ENCODE measurements at regions not wholly inside any gene's neighbourhood (a gene's known extent, or its start where the extent isn't known, plus 50 kb on each side); places are given as distances from the start of the nearest gene placed in this dataset.

- Histone ChIP-seq H3K27me3 (ENCODE audit: low read depth) (no peaks in the 10 kb centered on the region), H3K4me3 (no peak overlapping the region), H3K4me1 (no peaks in the 10 kb centered on the region), H3K27ac (no peak overlapping the region), H3K36me3 (no peaks in the 10 kb centered on the region), H3K9me3 (no peaks in the 10 kb centered on the region)
- ATAC-seq (no peak), DNase-seq (no peak)
- intact Hi-C loops (cut with DNase I) = no loop called here
- TF ChIP-seq, protein P1, sequence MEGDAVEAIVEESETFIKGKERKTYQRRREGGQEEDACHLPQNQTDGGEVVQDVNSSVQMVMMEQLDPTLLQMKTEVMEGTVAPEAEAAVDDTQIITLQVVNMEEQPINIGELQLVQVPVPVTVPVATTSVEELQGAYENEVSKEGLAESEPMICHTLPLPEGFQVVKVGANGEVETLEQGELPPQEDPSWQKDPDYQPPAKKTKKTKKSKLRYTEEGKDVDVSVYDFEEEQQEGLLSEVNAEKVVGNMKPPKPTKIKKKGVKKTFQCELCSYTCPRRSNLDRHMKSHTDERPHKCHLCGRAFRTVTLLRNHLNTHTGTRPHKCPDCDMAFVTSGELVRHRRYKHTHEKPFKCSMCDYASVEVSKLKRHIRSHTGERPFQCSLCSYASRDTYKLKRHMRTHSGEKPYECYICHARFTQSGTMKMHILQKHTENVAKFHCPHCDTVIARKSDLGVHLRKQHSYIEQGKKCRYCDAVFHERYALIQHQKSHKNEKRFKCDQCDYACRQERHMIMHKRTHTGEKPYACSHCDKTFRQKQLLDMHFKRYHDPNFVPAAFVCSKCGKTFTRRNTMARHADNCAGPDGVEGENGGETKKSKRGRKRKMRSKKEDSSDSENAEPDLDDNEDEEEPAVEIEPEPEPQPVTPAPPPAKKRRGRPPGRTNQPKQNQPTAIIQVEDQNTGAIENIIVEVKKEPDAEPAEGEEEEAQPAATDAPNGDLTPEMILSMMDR (IDR thresholded peaks at IDR 0.05) = no peak
These were observed 895.8 kb downstream of the SLITRK6 start for GRCh38 chr13:84903391-84903790.

DNA sequence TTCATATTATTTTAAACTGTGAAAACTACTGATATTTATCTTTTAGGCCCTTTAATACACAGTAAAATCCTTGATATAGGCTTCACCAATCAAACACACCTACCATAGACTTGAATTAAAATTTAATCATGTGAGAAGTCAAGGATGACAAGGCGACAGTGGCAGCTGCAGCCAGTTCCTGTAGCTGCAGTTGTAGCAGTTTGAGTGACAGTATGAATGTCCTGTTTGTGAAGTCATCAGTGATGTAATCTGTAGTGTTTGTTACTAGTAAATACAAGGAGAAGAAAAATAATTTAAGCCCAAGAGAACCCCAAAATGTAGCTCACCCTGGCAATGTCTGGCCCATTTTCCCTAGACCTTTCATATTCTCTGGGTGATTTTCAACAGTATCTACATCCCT, 897.0 kb downstream of the SLITRK6 start:
- ATAC-seq = no peak
- intact Hi-C loops (cut with DNase I) = no loop called here
- no peak overlapping the region for H3K27ac ChIP-seq
- no peak for DNase-seq
- TF ChIP-seq, protein P1 (IDR thresholded peaks at IDR 0.05) = no peak
- no peaks in the 10 kb centered on the region for H3K36me3 ChIP-seq
- no peaks in the 10 kb centered on the region for H3K27me3 ChIP-seq (ENCODE audit: low read depth)
- H3K9me3 ChIP-seq = no peaks in the 10 kb centered on the region
- H3K4me3 ChIP-seq = no peak overlapping the region
- no peaks in the 10 kb centered on the region for H3K4me1 ChIP-seq

DNA sequence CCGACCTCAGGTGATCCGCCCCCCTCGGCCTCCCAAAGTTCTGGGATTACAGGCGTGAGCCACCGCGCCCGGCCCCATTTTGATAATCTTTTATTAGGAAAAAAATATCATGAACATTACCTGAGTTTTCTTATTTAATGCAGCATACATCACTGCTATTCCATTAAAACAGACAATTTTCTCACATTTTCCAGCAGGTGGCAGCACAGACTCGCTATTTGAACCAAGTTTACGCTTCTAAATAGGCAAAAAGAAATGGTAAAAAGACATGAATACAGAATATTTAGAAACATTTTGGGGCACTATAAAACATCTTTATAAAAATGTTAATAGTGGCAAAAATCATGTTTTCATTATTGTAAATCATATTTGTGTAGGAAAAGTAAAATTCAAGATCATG, 903.1 kb downstream of the SLITRK6 start:
- ATAC-seq = peak in 1 of 2 donors; percentile 52
- Histone ChIP-seq H3K27me3 (ENCODE audit: low read depth) (no peaks in the 10 kb centered on the region), H3K9me3 (no peaks in the 10 kb centered on the region), H3K4me1 (no peaks in the 10 kb centered on the region), H3K36me3 (no peaks in the 10 kb centered on the region), H3K4me3 (no peak overlapping the region), H3K27ac (no peak overlapping the region)
- intact Hi-C loops (cut with DNase I) = loop anchor here (5.0 kb wide), 1 partner anchor 911 kb away; no protein-coding TSS in a partner anchor
- DNase-seq = no peak
- TF ChIP-seq, protein P1 (IDR thresholded peaks at IDR 0.05) = peak; percentile 52

GRCh38 chr13:84894749-84895148, 904.5 kb downstream of the SLITRK6 start:
- Histone ChIP-seq H3K9me3 (no peaks in the 10 kb centered on the region), H3K27me3 (ENCODE audit: low read depth) (no peaks in the 10 kb centered on the region), H3K36me3 (no peaks in the 10 kb centered on the region), H3K4me1 (no peaks in the 10 kb centered on the region), H3K27ac (no peak overlapping the region), H3K4me3 (no peak overlapping the region)
- intact Hi-C loops (cut with DNase I) = loop anchor here (5.0 kb wide), 1 partner anchor 913 kb away; no protein-coding TSS in a partner anchor
- peak; percentile 24 to 52 for ATAC-seq
- no peak for DNase-seq
- TF ChIP-seq, protein P1 (IDR thresholded peaks at IDR 0.05) = no peak

GRCh38 chr13:84885868-84886267, 913.4 kb downstream of the SLITRK6 start:
- ATAC-seq = no peak
- intact Hi-C loops (cut with DNase I) = no loop called here
- H3K4me1 ChIP-seq = no peaks in the 10 kb centered on the region

More at GRCh38 chr13:84885868-84886267, 913.4 kb downstream of the SLITRK6 start:
- Histone ChIP-seq H3K36me3 (no peaks in the 10 kb centered on the region), H3K4me3 (no peak overlapping the region), H3K27ac (no peak overlapping the region), H3K9me3 (no peaks in the 10 kb centered on the region), H3K27me3 (ENCODE audit: low read depth) (no peaks in the 10 kb centered on the region)
- DNase-seq = no peak
- TF ChIP-seq, protein P1 (IDR thresholded peaks at IDR 0.05) = no peak
